SK-N-MC (cell line): ENCODE measurements at regions not wholly inside any gene's neighbourhood (a gene's known extent, or its start where the extent isn't known, plus 50 kb on each side); places are given as distances from the start of the nearest gene placed in this dataset.

Source experiments
- DNase-seq: peaks from one replicate; pipeline ENCODE4 v3.0.0-alpha.2; 2011; ENCODE audit warnings: low read depth, low spot score
- H3K27ac ChIP-seq: fragments of 200-600 bp; sonication (generic); 2 replicates; pipeline ENCODE4 v1.5.1; 2016; ENCODE audit warnings: mixed run types
- H3K36me3 ChIP-seq: fragments of 200-600 bp; sonication (generic); 2 replicates; pipeline ENCODE4 v1.6.1; 2017; ENCODE audit warnings: antibody characterized with exemption, low read length, mixed read lengths; ENCODE audit not compliant: insufficient read depth
- H3K4me3 ChIP-seq: fragments of 200-600 bp; sonication (generic); 2 replicates; pipeline ENCODE4 v1.5.1; 2016
- H3K9ac ChIP-seq: fragments of 200-600 bp; sonication (generic); 2 replicates; pipeline ENCODE4 v1.8.0; 2017; ENCODE audit warnings: mixed run types, mixed read lengths; ENCODE audit not compliant: insufficient read length
- H3K9me3 ChIP-seq: fragments of 200-600 bp; sonication (generic); 2 replicates; pipeline ENCODE4 v1.6.1; 2017; ENCODE audit warnings: low read depth, mild to moderate bottlenecking, antibody characterized with exemption, low read length, moderate library complexity, mixed read lengths
- EZH2 ChIP-seq: fragments of 200-600 bp; sonication (generic); IDR thresholded peaks from one replicate; pipeline ENCODE4 v1.6.1; 2017; ENCODE audit warnings: antibody characterized with exemption
- FOXP2 ChIP-seq: optimal IDR thresholded peaks from 2 replicates; pipeline ENCODE3; 2011; ENCODE audit warnings: mild to moderate bottlenecking, moderate library complexity; ENCODE audit not compliant: insufficient read depth; ENCODE audit errors: extremely low read length, control extremely low read depth
- POLR2AphosphoS5 ChIP-seq: IDR thresholded peaks from 2 replicates; pipeline ENCODE4 v1.6.1; 2012; ENCODE audit warnings: mild to moderate bottlenecking, low read depth, low read length, borderline replicate concordance

GRCh38 chr16:86387468-86388440, 122.6 kb upstream of the FOXF1 start:
- Histone ChIP-seq H3K27ac (no peak overlapping the region), H3K36me3 (no peaks in the 10 kb centered on the region), H3K9ac (no peak overlapping the region), H3K9me3 (no peaks in the 10 kb centered on the region), H3K4me3 (no peak overlapping the region)
- TF ChIP-seq POLR2AphosphoS5 (no peak), EZH2 (no peak), FOXP2 (no peak)
- no peak for DNase-seq

DNA sequence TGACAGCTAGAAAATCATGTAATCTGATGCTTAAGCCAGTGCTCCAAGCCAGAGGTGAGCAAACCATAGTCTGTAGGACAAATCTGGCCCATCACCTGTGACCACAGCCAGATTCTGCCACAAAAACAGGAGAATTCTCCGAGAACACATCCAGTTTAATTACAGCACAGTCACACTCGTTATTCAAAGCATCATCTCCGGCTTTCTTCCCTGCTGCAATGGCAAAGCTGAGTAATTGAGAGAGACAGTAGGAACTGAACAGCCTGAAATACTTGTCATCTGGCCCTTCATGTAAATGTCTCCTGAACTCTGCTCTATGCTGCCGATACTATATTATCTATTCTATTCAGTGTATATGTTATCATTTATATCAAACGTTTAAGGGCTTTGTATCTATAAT, 121.4 kb upstream of the FOXF1 start:
- no peaks in the 10 kb centered on the region for H3K36me3 ChIP-seq
- no peaks in the 10 kb centered on the region for H3K9me3 ChIP-seq
- H3K27ac ChIP-seq: no peak overlapping the region
- DNase-seq: no peak
- TF ChIP-seq FOXP2: no peak
- TF ChIP-seq POLR2AphosphoS5: no peak
- no peak for TF ChIP-seq EZH2
- no peak overlapping the region for H3K4me3 ChIP-seq
- H3K9ac ChIP-seq: no peak overlapping the region

GRCh38 chr16:86389566-86390328, 120.6 kb upstream of the FOXF1 start:
- Histone ChIP-seq H3K36me3 (no peaks in the 10 kb centered on the region), H3K4me3 (no peak overlapping the region), H3K9me3 (no peaks in the 10 kb centered on the region), H3K27ac (no peak overlapping the region), H3K9ac (no peak overlapping the region)
- no peak for DNase-seq
- no peak for TF ChIP-seq EZH2
- TF ChIP-seq FOXP2: no peak
- no peak for TF ChIP-seq POLR2AphosphoS5

DNA sequence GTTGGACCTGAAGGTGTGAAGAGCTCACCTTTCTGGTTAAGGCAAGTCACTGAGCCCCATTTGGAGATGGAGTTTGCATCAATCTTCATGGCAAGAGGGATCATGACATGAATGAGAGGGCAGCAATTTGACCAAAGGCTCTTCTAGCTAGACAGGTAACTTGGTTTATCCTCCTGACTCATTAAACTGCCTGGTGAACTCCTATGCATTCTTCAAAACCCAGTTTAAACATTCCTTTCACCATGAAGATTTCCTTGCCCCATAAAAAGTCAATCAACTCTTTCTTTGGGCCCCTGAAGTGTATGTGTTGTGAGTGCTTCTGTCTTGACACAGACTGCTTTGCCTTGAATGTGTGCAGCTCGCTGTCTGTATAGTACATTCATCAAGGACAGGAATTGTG, 120.0 kb upstream of the FOXF1 start:
- no peak overlapping the region for H3K9ac ChIP-seq
- H3K27ac ChIP-seq: no peak overlapping the region
- no peak overlapping the region for H3K4me3 ChIP-seq
- no peaks in the 10 kb centered on the region for H3K36me3 ChIP-seq
- H3K9me3 ChIP-seq: no peaks in the 10 kb centered on the region
- DNase-seq: no peak
- TF ChIP-seq POLR2AphosphoS5 (no peak), EZH2 (no peak), FOXP2 (no peak)

GRCh38 chr16:86391486-86391885, 118.8 kb upstream of the FOXF1 start:
- Histone ChIP-seq H3K4me3 (no peak overlapping the region), H3K36me3 (no peaks in the 10 kb centered on the region), H3K9ac (no peak overlapping the region), H3K27ac (no peak overlapping the region), H3K9me3 (no peaks in the 10 kb centered on the region)
- no peak for DNase-seq
- TF ChIP-seq POLR2AphosphoS5: no peak
- TF ChIP-seq EZH2: no peak
- TF ChIP-seq FOXP2: no peak

- H3K4me3 ChIP-seq: no peak overlapping the region
- no peak overlapping the region for H3K9ac ChIP-seq
- no peaks in the 10 kb centered on the region for H3K36me3 ChIP-seq
- no peak overlapping the region for H3K27ac ChIP-seq
- no peak for TF ChIP-seq FOXP2
- no peak for TF ChIP-seq EZH2
- TF ChIP-seq POLR2AphosphoS5: no peak
- H3K9me3 ChIP-seq: no peaks in the 10 kb centered on the region
- no peak for DNase-seq
Measured at GRCh38 chr16:86391984-86392383, 118.3 kb upstream of the FOXF1 start.

DNA sequence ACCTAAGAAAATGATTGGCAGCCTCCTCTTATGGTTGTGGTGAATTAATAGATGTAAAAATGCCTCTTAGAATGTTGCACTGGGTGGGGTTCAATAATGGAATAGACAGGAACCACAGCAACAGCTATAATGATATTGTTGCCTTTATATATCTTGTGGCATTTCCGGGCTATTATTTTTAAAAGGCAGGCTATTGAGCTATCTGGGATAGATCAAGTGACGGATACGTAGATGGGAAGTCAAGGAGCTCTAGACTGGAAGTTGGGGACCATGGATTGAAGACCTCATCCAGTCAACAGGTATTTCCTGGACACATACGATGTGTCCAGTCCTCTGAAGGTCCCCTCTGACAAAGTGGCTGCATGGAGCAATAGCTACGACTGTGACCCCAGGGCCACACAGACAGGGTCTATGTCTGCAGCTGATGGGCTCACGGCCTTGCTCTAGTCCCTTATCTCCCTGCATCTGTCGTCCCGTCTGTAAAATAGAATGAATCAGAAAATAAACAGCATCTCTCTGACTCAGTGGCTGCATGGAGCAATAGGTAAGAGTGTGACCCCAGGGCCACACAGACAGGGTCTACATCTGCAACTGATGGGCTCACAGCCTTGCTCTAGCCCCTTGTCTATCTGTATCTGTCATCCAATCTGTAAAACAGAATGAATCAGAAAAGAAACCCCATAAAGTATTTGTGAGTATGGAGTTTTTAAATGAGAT, 117.7 kb upstream of the FOXF1 start:
- no peak for DNase-seq
- no peak for TF ChIP-seq POLR2AphosphoS5
- no peak for TF ChIP-seq FOXP2
- no peak for TF ChIP-seq EZH2
- H3K4me3 ChIP-seq: no peak overlapping the region
- no peak overlapping the region for H3K9ac ChIP-seq
- H3K36me3 ChIP-seq: no peaks in the 10 kb centered on the region
- no peaks in the 10 kb centered on the region for H3K9me3 ChIP-seq
- H3K27ac ChIP-seq: no peak overlapping the region

GRCh38 chr16:86393907-86394626, 116.3 kb upstream of the FOXF1 start:
- Histone ChIP-seq H3K27ac (no peak overlapping the region), H3K4me3 (no peak overlapping the region), H3K9me3 (no peaks in the 10 kb centered on the region), H3K9ac (no peak overlapping the region), H3K36me3 (no peaks in the 10 kb centered on the region)
- DNase-seq: no peak
- TF ChIP-seq POLR2AphosphoS5 (no peak), EZH2 (no peak), FOXP2 (no peak)
